Testis (tissue), 2 donors: ENCODE measurements at regions not wholly inside any gene's neighbourhood (a gene's known extent, or its start where the extent isn't known, plus 50 kb on each side); places are given as distances from the start of the nearest gene placed in this dataset.

ENCODE experiments used
- DNase-seq: peaks from one replicate; pipeline ENCODE4 v3.0.0-alpha.2; 2019
- H3K27ac ChIP-seq, 2 donors: fragments of 200-600 bp; sonication (generic); one replicate each; pipeline ENCODE4 v1.5.1; 2019
- H3K27me3 ChIP-seq: fragments of 200-600 bp; sonication (generic); one replicate; pipeline ENCODE4 v1.5.1; 2019
- H3K36me3 ChIP-seq: fragments of 200-600 bp; sonication (generic); one replicate; pipeline ENCODE4 v1.5.1; 2017; ENCODE audit warnings: low read depth; ENCODE audit errors: missing control alignments
- H3K4me1 ChIP-seq: fragments of 200-600 bp; sonication (generic); one replicate; pipeline ENCODE4 v1.5.1; 2019
- H3K4me3 ChIP-seq, 2 donors: fragments of 200-600 bp; sonication (generic); one replicate each; pipeline ENCODE4 v1.5.1; 2017 to 2019
- H3K9me3 ChIP-seq: fragments of 200-600 bp; sonication (generic); one replicate; pipeline ENCODE4 v1.5.1; 2017
- POLR2A ChIP-seq: fragments of 450-650 bp; IDR thresholded peaks from one replicate; pipeline ENCODE4 v1.6.1; 2017; ENCODE audit warnings: antibody characterized with exemption, mild to moderate bottlenecking, moderate library complexity
- WGBS, 2 donors: methylation state at CpG; one replicate each; pipeline ENCODE4 v1.1.5; 2018; 5-methylcytosine and 5-hydroxymethylcytosine counted together
- intact Hi-C: fragments of 100-400 bp; cut with DNase I; formaldehyde crosslinking; loops from one replicate; pipeline ENCODE4 v1.15.1; 2023; ENCODE audit warnings: low total_unique reads
- TF ChIP-seq, protein P1 (sequence below), 3 experiments: fragments of 450-650 bp in 2 of 3; fragments of 200-600 bp in 1 of 3; sonication (generic) in 1 of 3; IDR thresholded peaks; one replicate each; pipeline ENCODE4 v1.5.1; 2016 to 2019; ENCODE audit warnings: antibody characterized with exemption in 3 of 3, mild to moderate bottlenecking in 2 of 3, moderate library complexity in 1 of 3

GRCh38 chr18:1916869-1917523 is 654.3 kb downstream of the METTL4 start:
- TF ChIP-seq, protein P1, sequence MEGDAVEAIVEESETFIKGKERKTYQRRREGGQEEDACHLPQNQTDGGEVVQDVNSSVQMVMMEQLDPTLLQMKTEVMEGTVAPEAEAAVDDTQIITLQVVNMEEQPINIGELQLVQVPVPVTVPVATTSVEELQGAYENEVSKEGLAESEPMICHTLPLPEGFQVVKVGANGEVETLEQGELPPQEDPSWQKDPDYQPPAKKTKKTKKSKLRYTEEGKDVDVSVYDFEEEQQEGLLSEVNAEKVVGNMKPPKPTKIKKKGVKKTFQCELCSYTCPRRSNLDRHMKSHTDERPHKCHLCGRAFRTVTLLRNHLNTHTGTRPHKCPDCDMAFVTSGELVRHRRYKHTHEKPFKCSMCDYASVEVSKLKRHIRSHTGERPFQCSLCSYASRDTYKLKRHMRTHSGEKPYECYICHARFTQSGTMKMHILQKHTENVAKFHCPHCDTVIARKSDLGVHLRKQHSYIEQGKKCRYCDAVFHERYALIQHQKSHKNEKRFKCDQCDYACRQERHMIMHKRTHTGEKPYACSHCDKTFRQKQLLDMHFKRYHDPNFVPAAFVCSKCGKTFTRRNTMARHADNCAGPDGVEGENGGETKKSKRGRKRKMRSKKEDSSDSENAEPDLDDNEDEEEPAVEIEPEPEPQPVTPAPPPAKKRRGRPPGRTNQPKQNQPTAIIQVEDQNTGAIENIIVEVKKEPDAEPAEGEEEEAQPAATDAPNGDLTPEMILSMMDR (IDR thresholded peaks at IDR 0.05): no peak
- TF ChIP-seq POLR2A: no peak
- no peak for DNase-seq
- no peaks in the 10 kb centered on the region for H3K27me3 ChIP-seq
- H3K27ac ChIP-seq: no peak overlapping the region
- 85 to 90% methylated on average over 2 of the region's 2 CpGs for WGBS, 2 donors
- H3K4me3 ChIP-seq: no peak overlapping the region
- no peaks in the 10 kb centered on the region for H3K4me1 ChIP-seq
- H3K9me3 ChIP-seq: no peaks in the 10 kb centered on the region
- no peaks in the 10 kb centered on the region for H3K36me3 ChIP-seq
- intact Hi-C loops: no loop called here

GRCh38 chr18:1917569-1917968 is 653.7 kb downstream of the METTL4 start:
- intact Hi-C loops: no loop called here
- 90 to 93% methylated on average over 4 of the region's 4 CpGs for WGBS, 2 donors
- H3K9me3 ChIP-seq: no peaks in the 10 kb centered on the region

GRCh38 chr18:1922066-1922465 is 649.2 kb downstream of the METTL4 start:
- no peak for DNase-seq
- H3K27me3 ChIP-seq: no peaks in the 10 kb centered on the region
- intact Hi-C loops: no loop called here
- no peak for TF ChIP-seq POLR2A
- TF ChIP-seq, protein P1 (IDR thresholded peaks at IDR 0.05): no peak
- no peak overlapping the region for H3K4me3 ChIP-seq
- no peaks in the 10 kb centered on the region for H3K9me3 ChIP-seq
- H3K36me3 ChIP-seq: no peaks in the 10 kb centered on the region
- H3K27ac ChIP-seq: no peak overlapping the region
- H3K4me1 ChIP-seq: no peaks in the 10 kb centered on the region

More at GRCh38 chr18:1917569-1917968, 653.7 kb downstream of the METTL4 start:
- Histone ChIP-seq H3K36me3 (no peaks in the 10 kb centered on the region), H3K27me3 (no peaks in the 10 kb centered on the region), H3K4me1 (no peaks in the 10 kb centered on the region), H3K4me3 (no peak overlapping the region), H3K27ac (no peak overlapping the region)
- TF ChIP-seq POLR2A: no peak
- TF ChIP-seq, protein P1 (IDR thresholded peaks at IDR 0.05): no peak
- DNase-seq: no peak

DNA sequence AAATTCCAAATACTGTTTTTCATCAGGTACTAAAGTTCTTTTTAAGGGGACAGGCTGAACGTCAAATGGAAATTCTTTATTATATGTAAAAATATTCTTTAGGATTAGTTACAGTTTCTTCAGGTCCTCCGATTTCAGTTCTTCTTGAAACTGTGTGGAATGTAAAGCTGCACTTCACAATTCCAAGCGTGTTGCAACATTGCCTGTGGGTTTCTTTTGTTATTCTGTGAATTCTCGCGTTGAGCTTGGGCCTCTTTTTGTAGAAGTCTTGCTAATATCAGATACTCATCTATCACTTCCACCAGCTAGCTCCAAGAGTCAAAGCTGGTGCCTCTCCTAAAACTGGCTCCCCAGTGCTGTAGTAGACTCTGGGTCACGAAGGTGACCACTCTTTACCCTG is 642.6 kb downstream of the METTL4 start:
- DNase-seq: no peak
- Histone ChIP-seq H3K36me3 (no peaks in the 10 kb centered on the region), H3K27ac (no peak overlapping the region), H3K27me3 (no peaks in the 10 kb centered on the region), H3K9me3 (no peaks in the 10 kb centered on the region), H3K4me1 (no peaks in the 10 kb centered on the region), H3K4me3 (no peak overlapping the region)
- intact Hi-C loops: no loop called here
- WGBS, 2 donors: 79 to 83% methylated on average over 6 of the region's 6 CpGs
- no peak for TF ChIP-seq POLR2A
- TF ChIP-seq, protein P1 (IDR thresholded peaks at IDR 0.05): no peak

DNA sequence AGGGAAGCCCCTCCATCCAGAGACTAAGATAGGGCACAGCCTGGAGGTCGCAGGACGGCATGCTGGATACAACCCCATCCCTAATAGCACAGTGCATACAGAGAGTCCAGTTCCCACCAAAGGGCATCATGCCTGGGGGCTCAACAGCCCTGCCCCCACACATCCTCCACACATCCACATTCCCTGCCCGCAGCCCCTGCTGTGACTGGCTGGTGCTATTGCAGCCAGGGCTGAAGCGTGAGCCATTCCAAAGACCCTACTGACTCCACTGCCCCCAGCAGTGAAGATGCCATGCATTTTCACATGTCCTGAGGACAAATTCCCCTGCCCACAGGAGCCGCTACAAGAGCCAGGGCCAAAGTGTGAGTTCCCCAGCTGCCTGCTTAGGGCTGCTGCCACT is 641.6 kb downstream of the METTL4 start:
- Histone ChIP-seq H3K4me3 (no peak overlapping the region), H3K27ac (no peak overlapping the region), H3K9me3 (no peaks in the 10 kb centered on the region), H3K36me3 (no peaks in the 10 kb centered on the region), H3K27me3 (no peaks in the 10 kb centered on the region), H3K4me1 (no peaks in the 10 kb centered on the region)
- no peak for DNase-seq
- intact Hi-C loops: no loop called here
- 95 to 100% methylated on average over 3 to 5 of the region's 5 CpGs for WGBS, 2 donors
- TF ChIP-seq POLR2A: no peak
- TF ChIP-seq, protein P1 (IDR thresholded peaks at IDR 0.05): no peak
